HG03097 (cell line): ENCODE measurements at regions not wholly inside any gene's neighbourhood (a gene's known extent, or its start where the extent isn't known, plus 50 kb on each side); places are given as distances from the start of the nearest gene placed in this dataset.

Experiments
- ATAC-seq: cut with Tn5 transposase; IDR thresholded peaks from one replicate; pipeline ENCODE4 v1.9.1; 2021; ENCODE audit not compliant: unreplicated experiment, low FRiP score

GRCh38 chr21:16169102-16169511 is 439.3 kb downstream of the USP25 start:
- ATAC-seq = no peak

DNA sequence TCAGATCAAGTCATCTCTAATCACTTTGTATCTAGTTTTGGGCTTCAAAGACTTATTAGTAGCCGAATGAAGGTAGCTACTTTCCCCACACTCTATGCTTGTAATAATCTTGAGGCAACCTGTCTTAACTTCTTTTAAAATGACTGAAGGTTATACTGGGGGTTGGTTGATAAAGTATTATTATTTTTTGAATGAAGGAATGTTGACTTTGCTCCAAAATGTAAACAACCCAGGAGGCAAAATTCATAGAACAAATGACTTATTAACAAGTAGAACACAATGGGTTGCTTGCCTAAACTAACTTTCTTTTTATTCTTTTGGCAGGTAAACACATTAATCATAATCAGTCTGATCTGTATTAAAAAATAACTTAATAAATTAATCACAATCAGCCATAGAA is 440.0 kb downstream of the USP25 start:
- no peak for ATAC-seq

- ATAC-seq = no peak
These were observed 446.8 kb downstream of the USP25 start for GRCh38 chr21:16176570-16176969.

DNA sequence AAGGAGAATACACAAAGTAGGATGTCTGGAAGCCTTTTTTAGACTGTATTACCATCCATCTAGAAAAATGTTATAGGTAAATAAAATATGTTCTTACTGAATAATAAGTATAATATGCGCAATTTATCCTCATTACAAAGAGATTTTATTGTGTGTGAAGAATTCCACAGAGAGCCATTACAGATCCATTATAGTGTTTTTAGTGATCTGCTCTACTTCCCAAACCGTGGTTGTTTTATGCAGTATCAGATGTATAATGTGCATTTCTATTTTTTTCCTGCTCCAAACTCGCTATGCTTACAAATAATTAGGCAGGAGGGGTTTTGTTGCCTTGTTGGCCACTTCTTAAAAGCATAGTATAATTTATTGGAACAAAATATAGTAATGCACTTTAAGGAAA is 447.8 kb downstream of the USP25 start:
- ATAC-seq = no peak

DNA sequence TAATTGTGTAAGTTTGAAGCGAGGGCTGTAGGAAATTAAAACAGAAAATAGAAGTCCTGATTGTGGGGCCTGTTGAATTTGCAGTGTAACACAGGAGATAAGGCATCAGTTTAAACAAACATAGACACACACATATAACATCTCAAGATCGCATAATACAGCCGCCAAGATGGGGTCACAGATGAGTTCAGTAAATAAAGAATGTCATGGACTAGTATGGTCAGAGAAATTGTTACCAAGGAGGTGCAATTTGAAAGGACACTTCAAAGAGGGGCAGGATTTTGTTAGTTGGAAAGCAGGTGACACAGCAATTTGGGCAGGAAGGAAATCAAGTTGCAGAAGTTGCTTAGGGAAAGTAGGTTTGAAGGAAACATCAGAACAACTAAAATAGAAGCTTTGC is 450.0 kb downstream of the USP25 start:
- ATAC-seq = no peak

DNA sequence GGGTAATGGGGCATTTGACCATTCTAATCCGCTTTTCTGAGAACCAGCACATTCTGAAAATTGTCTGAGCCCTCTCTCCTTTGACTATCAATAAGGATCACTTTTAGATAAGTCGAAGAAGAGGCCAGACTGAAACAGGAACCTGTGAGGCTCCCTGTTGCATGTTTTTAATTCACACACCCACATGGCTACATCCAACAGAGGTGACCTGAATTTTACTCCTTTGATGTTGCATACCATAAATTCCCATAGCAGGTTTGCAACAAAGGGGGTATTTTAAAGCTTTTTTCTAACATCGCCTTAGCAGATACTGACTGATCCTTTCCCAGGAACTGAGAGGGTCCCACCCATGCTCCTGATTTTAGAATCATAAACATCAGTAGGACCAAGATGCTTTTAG is 450.8 kb downstream of the USP25 start:
- no peak for ATAC-seq

- ATAC-seq = no peak
These were observed 451.2 kb downstream of the USP25 start for GRCh38 chr21:16181018-16181417.

DNA sequence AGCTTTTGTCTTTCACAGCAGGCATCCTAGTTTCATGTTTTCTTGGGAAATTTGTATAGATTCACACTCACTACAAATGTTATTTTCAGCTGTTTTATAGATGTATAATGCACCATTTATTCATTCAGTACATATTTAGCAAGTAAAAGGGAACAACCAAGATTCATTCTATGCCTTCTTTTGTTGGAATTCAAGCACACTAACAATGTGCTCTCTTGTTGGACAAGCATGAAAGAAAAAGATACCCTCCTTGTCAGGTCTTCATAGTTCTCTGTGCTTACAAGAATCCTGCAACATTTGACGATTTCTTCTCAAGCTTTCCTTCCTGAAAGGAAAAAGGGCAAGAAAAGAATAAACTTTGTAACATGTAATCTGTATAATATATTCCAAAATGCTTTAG is 456.0 kb downstream of the USP25 start:
- no peak for ATAC-seq

GRCh38 chr21:16186742-16187141 is 457.0 kb downstream of the USP25 start:
- no peak for ATAC-seq

- ATAC-seq = no peak
These were observed 458.0 kb downstream of the USP25 start for GRCh38 chr21:16187603-16188301.

DNA sequence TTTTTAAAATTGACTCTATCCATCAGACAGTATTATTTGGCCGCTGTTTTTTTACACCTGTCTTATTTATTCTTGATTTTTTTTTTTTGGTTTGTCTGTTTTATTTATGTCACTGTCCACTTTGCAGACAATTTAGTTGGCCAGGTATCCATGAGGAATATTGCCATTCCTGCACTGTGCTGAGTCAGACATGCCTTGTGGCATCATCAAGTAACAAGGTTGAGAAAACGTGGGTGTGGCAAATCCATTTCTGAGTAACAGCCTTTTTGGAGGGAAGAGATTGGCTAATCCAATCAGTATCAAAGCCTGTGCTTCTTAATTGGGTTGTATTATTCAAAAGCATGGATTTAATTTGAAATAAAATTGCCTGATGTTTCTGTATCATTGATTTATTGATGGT is 463.1 kb downstream of the USP25 start:
- ATAC-seq = no peak

- no peak for ATAC-seq
These were observed 463.8 kb downstream of the USP25 start for GRCh38 chr21:16193496-16194094.

- ATAC-seq = no peak
These were observed 464.5 kb downstream of the USP25 start for GRCh38 chr21:16194095-16194787.

- no peak for ATAC-seq
These were observed 465.2 kb downstream of the USP25 start for GRCh38 chr21:16194788-16195537.

DNA sequence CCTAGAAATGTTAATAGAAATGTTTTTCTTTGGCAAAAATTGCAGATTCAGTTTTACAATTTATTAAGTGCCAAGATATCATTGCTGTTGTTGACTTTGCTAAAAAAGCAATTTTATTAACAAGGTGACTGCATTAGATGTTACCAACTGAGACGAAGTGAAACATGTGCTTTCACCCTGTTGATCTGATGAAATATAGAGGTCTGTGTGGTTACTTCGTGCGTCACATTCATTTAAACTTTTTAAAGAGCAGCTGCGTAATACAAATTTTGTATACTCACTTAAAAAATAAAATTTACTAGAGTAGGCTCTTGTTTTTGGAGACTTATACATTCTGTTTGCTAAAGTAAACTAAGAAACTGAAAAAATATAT is 465.7 kb downstream of the USP25 start:
- ATAC-seq = no peak

DNA sequence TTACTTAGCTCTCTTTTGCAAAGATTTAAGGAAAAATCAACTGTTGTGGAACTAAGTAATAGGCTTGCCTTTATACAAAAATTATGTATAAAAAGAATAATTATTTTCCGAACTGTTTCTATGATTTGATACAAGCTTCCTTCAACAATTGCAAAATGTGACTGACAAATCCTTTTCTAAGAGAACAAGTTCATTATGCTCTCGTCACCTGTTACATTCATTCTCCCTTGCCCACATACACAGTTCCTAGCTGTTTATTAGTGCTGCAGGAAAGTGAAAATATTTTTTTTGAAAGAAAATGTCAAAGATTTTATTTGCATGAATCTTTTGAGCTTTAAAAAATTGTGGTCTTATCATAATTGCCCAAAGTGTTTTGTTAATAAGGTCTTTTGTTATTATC is 466.2 kb downstream of the USP25 start:
- ATAC-seq = no peak

DNA sequence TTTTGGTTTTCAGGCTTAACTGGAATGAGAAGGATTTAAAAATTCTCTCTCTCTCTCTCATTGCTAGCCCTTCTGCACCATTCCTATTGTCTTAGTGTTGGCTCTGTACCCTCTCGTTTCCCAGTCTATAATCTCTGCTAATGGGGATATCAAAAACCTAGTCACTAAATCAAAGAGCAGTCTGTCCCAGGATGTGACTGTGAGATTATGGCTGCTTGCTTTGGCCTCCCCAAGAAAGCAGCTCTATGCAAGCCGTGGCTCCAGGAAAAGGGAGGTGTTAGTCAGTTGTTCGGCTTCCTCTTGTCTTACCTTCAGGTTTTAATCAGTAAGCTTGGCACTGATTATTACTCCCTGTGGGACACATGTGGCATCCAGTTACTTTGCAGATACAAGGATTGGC is 468.8 kb downstream of the USP25 start:
- no peak for ATAC-seq

DNA sequence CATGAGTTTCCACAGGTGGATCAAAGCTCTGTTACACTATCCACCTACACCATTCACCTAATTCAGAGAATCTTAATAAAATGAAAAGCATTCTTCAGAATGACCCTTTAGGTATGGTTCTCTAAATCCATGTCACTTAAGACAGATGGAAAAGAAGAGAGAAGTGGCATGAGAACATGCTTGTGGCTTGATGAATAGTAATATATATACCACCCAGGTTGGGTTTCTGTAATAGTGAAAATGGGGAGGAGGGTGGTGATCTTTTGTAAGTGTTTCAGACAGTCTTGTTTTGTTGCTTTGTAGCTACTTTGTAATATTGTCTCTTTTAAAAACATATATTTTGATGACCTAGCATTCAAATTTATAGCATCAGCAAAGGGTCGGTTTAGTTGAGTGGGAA is 469.8 kb downstream of the USP25 start:
- ATAC-seq = no peak

GRCh38 chr21:16201718-16202117 is 471.9 kb downstream of the USP25 start:
- no peak for ATAC-seq

- ATAC-seq = no peak
These were observed 475.7 kb downstream of the USP25 start for GRCh38 chr21:16205527-16205926.
